Liver (tissue), 3 donors: ENCODE measurements at regions not wholly inside any gene's neighbourhood (a gene's known extent, or its start where the extent isn't known, plus 50 kb on each side); places are given as distances from the start of the nearest gene placed in this dataset.

Experiments used
- EGR1 ChIP-seq, 2 donors: IDR thresholded peaks; 2 replicates each; pipeline ENCODE4 v1.6.1; 2016 to 2018; ENCODE audit warnings: antibody characterized with exemption in 2 of 2, low read depth in 2 of 2
- HNF4A ChIP-seq, 2 donors: conservative IDR thresholded peaks; 2 replicates each; pipeline ENCODE4 v1.6.1; 2016; ENCODE audit warnings: antibody characterized with exemption in 2 of 2, mild to moderate bottlenecking in 2 of 2
- HNF4G ChIP-seq: IDR thresholded peaks from 2 replicates; pipeline ENCODE4 v1.6.1; 2016; ENCODE audit warnings: antibody characterized with exemption
- JUND ChIP-seq, 2 donors: IDR thresholded peaks; 2 replicates each; pipeline ENCODE4 v1.6.1; 2016; ENCODE audit warnings: antibody characterized with exemption in 2 of 2
- RAD21 ChIP-seq, 2 donors: IDR thresholded peaks; 2 replicates each; pipeline ENCODE4 v1.6.1; 2016; ENCODE audit warnings: antibody characterized with exemption in 2 of 2, mild to moderate bottlenecking in 2 of 2
- RXRA ChIP-seq, 2 donors: IDR thresholded peaks; 2 replicates each; pipeline ENCODE4 v1.6.1; 2017 to 2018; ENCODE audit warnings: antibody characterized with exemption in 2 of 2, mild to moderate bottlenecking in 1 of 2
- SP1 ChIP-seq: IDR thresholded peaks from 2 replicates; pipeline ENCODE4 v1.6.1; 2018; ENCODE audit warnings: antibody characterized with exemption, mild to moderate bottlenecking
- YY1 ChIP-seq: IDR thresholded peaks from 2 replicates; pipeline ENCODE4 v1.6.1; 2016; ENCODE audit warnings: antibody characterized with exemption, mild to moderate bottlenecking
- TF ChIP-seq, protein P1 (sequence below): fragments of 150-350 bp; IDR thresholded peaks from 2 replicates; pipeline ENCODE4 v1.5.1; 2017; ENCODE audit warnings: improper control_type of control experiment, low read depth, low read length; ENCODE audit not compliant: missing input control
- TF ChIP-seq, protein P2 (sequence below): IDR thresholded peaks from 2 replicates; pipeline ENCODE4 v1.6.1; 2016; ENCODE audit warnings: antibody characterized with exemption
- TF ChIP-seq, protein P3 (sequence below): IDR thresholded peaks from 2 replicates; pipeline ENCODE4 v1.6.1; 2016; ENCODE audit warnings: antibody characterized with exemption
- TF ChIP-seq, protein P4 (sequence below): IDR thresholded peaks from 2 replicates; pipeline ENCODE4 v1.6.1; 2016; ENCODE audit warnings: antibody characterized with exemption, mild to moderate bottlenecking
- TF ChIP-seq, protein P5 (sequence below): IDR thresholded peaks from 2 replicates; pipeline ENCODE4 v1.6.1; 2016; ENCODE audit warnings: antibody characterized with exemption
- donor health status: healthy.
- donor health status: healthy.

DNA sequence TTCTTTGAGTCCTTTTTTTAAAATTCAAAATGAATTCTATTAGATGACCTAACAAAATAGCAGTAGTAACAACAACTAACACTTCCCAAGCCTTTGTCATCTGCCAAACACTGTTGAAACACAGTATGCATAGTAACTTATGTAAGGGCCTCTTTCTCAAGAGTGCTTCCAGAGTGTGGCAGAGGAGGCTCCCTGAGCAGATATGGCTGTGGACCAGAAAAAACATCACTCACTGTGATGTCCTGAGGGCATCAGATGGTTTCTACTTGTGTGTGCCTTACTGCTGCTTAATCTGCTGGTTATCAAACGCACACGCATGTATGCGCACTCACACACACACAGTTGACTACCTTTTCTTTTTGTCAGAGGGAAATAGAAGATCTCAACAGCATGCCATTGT lies 110.8 kb downstream of the DLEU7 start:
- no peak for TF ChIP-seq YY1
- TF ChIP-seq, protein P1, sequence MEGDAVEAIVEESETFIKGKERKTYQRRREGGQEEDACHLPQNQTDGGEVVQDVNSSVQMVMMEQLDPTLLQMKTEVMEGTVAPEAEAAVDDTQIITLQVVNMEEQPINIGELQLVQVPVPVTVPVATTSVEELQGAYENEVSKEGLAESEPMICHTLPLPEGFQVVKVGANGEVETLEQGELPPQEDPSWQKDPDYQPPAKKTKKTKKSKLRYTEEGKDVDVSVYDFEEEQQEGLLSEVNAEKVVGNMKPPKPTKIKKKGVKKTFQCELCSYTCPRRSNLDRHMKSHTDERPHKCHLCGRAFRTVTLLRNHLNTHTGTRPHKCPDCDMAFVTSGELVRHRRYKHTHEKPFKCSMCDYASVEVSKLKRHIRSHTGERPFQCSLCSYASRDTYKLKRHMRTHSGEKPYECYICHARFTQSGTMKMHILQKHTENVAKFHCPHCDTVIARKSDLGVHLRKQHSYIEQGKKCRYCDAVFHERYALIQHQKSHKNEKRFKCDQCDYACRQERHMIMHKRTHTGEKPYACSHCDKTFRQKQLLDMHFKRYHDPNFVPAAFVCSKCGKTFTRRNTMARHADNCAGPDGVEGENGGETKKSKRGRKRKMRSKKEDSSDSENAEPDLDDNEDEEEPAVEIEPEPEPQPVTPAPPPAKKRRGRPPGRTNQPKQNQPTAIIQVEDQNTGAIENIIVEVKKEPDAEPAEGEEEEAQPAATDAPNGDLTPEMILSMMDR = no peak
- TF ChIP-seq, protein P2, sequence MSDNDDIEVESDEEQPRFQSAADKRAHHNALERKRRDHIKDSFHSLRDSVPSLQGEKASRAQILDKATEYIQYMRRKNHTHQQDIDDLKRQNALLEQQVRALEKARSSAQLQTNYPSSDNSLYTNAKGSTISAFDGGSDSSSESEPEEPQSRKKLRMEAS = no peak
- TF ChIP-seq RAD21 (IDR thresholded peaks at IDR 0.05) = no peak
- TF ChIP-seq RXRA (IDR thresholded peaks at IDR 0.05) = no peak
- TF ChIP-seq, protein P3, sequence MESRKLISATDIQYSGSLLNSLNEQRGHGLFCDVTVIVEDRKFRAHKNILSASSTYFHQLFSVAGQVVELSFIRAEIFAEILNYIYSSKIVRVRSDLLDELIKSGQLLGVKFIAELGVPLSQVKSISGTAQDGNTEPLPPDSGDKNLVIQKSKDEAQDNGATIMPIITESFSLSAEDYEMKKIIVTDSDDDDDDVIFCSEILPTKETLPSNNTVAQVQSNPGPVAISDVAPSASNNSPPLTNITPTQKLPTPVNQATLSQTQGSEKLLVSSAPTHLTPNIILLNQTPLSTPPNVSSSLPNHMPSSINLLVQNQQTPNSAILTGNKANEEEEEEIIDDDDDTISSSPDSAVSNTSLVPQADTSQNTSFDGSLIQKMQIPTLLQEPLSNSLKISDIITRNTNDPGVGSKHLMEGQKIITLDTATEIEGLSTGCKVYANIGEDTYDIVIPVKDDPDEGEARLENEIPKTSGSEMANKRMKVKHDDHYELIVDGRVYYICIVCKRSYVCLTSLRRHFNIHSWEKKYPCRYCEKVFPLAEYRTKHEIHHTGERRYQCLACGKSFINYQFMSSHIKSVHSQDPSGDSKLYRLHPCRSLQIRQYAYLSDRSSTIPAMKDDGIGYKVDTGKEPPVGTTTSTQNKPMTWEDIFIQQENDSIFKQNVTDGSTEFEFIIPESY = no peak
- TF ChIP-seq, protein P4, sequence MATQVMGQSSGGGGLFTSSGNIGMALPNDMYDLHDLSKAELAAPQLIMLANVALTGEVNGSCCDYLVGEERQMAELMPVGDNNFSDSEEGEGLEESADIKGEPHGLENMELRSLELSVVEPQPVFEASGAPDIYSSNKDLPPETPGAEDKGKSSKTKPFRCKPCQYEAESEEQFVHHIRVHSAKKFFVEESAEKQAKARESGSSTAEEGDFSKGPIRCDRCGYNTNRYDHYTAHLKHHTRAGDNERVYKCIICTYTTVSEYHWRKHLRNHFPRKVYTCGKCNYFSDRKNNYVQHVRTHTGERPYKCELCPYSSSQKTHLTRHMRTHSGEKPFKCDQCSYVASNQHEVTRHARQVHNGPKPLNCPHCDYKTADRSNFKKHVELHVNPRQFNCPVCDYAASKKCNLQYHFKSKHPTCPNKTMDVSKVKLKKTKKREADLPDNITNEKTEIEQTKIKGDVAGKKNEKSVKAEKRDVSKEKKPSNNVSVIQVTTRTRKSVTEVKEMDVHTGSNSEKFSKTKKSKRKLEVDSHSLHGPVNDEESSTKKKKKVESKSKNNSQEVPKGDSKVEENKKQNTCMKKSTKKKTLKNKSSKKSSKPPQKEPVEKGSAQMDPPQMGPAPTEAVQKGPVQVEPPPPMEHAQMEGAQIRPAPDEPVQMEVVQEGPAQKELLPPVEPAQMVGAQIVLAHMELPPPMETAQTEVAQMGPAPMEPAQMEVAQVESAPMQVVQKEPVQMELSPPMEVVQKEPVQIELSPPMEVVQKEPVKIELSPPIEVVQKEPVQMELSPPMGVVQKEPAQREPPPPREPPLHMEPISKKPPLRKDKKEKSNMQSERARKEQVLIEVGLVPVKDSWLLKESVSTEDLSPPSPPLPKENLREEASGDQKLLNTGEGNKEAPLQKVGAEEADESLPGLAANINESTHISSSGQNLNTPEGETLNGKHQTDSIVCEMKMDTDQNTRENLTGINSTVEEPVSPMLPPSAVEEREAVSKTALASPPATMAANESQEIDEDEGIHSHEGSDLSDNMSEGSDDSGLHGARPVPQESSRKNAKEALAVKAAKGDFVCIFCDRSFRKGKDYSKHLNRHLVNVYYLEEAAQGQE = no peak
- TF ChIP-seq, protein P5, sequence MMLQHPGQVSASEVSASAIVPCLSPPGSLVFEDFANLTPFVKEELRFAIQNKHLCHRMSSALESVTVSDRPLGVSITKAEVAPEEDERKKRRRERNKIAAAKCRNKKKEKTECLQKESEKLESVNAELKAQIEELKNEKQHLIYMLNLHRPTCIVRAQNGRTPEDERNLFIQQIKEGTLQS = no peak
- no peak for TF ChIP-seq HNF4A (conservative IDR thresholded peaks at IDR 0.05)
- TF ChIP-seq SP1 = no peak
- no peak for TF ChIP-seq HNF4G
- no peak for TF ChIP-seq EGR1 (IDR thresholded peaks at IDR 0.05; ENCODE audit: low read depth in 2 of 2)
- TF ChIP-seq JUND (IDR thresholded peaks at IDR 0.05) = no peak
